RWPE2 (cell line): ENCODE measurements at regions not wholly inside any gene's neighbourhood (a gene's known extent, or its start where the extent isn't known, plus 50 kb on each side); places are given as distances from the start of the nearest gene placed in this dataset.

Source experiments
- ATAC-seq: fragments of 200-7000 bp; cut with Tn5 transposase; 3 replicates; pipeline ENCODE4 v1.9.1; 2021; ENCODE audit warnings: low read depth
- DNase-seq: peaks from one replicate; pipeline ENCODE4 v3.0.0-alpha.2; 2020; ENCODE audit warnings: low spot score
- H3K27ac ChIP-seq: fragments of 450-650 bp; 2 replicates; pipeline ENCODE4 v1.5.1; 2017; ENCODE audit warnings: mild to moderate bottlenecking; ENCODE audit not compliant: poor library complexity, severe bottlenecking
- H3K27me3 ChIP-seq: fragments of 250-450 bp; sonication (Bioruptor Pico); 2 replicates; pipeline ENCODE4 v1.5.1; 2021; ENCODE audit warnings: mild to moderate bottlenecking, moderate library complexity; ENCODE audit not compliant: insufficient read depth, poor library complexity, severe bottlenecking
- H3K36me3 ChIP-seq: fragments of 250-450 bp; sonication (Bioruptor Pico); 2 replicates; pipeline ENCODE4 v1.5.1; 2020; ENCODE audit warnings: low read depth, mild to moderate bottlenecking, moderate library complexity
- H3K4me1 ChIP-seq: fragments of 250-450 bp; sonication (Bioruptor Pico); 2 replicates; pipeline ENCODE4 v1.5.1; 2021; ENCODE audit warnings: mild to moderate bottlenecking, moderate library complexity; ENCODE audit not compliant: insufficient read depth, poor library complexity, severe bottlenecking
- H3K4me3 ChIP-seq: fragments of 250-450 bp; sonication (Bioruptor Pico); 2 replicates; pipeline ENCODE4 v1.5.1; 2021; ENCODE audit warnings: mild to moderate bottlenecking, moderate library complexity; ENCODE audit not compliant: severe bottlenecking
- H3K9me3 ChIP-seq: fragments of 250-450 bp; sonication (Bioruptor Pico); 2 replicates; pipeline ENCODE4 v1.5.1; 2021; ENCODE audit warnings: mild to moderate bottlenecking, moderate library complexity; ENCODE audit not compliant: severe bottlenecking
- TF ChIP-seq, protein P1 (sequence below): fragments of 450-650 bp; IDR thresholded peaks from one replicate; pipeline ENCODE4 v1.5.1; 2017; ENCODE audit warnings: mild to moderate bottlenecking, moderate library complexity; ENCODE audit not compliant: poor library complexity, severe bottlenecking

DNA sequence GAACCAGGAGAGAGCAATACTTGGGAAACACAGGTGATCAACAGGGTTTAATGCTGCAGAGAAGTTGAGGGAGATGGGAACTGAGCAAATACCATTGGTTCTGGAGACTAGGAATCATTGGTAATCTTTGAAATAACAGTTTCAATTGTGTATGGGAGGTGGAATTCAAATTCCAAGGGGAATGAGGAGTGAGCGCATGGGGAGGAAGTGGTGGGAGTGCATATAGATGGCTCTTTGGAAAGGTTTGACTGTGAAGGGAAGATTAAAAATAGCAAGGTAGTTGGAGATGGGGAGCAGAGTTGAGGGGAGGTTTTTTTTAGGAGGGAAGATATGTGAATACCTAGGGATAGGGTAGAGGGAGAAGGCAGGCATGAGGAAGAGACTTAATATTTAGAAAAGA, 51.1 kb upstream of the ROPN1 start:
- Histone ChIP-seq H3K4me3 (no peak overlapping the region), H3K36me3 (no peaks in the 10 kb centered on the region), H3K27ac (no peak overlapping the region), H3K9me3 (no peaks in the 10 kb centered on the region), H3K27me3 (peaks cover 34% of the 10 kb centered on the region), H3K4me1 (no peaks in the 10 kb centered on the region)
- TF ChIP-seq, protein P1, sequence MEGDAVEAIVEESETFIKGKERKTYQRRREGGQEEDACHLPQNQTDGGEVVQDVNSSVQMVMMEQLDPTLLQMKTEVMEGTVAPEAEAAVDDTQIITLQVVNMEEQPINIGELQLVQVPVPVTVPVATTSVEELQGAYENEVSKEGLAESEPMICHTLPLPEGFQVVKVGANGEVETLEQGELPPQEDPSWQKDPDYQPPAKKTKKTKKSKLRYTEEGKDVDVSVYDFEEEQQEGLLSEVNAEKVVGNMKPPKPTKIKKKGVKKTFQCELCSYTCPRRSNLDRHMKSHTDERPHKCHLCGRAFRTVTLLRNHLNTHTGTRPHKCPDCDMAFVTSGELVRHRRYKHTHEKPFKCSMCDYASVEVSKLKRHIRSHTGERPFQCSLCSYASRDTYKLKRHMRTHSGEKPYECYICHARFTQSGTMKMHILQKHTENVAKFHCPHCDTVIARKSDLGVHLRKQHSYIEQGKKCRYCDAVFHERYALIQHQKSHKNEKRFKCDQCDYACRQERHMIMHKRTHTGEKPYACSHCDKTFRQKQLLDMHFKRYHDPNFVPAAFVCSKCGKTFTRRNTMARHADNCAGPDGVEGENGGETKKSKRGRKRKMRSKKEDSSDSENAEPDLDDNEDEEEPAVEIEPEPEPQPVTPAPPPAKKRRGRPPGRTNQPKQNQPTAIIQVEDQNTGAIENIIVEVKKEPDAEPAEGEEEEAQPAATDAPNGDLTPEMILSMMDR, result no peak
- DNase-seq, result no peak
- ATAC-seq, result no peak

DNA sequence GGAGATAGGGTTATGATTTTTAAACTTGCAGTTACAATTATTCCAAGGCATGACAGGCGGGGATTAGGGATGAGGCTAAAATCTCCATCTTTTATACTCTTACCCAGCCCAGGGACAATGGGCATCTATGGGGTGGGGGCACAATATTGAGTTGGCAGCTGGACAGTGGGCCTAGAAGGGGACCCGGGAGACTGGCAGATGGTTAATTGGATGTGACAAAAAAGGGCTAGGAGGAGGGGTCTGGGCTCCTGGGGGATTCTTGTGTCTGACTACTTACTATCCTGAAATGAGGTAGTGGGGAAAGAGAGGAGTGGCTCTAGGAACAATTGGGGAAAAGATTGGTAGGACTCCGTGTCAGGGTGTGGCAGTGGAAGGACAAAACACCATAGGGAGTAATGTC, 53.0 kb upstream of the ROPN1 start:
- DNase-seq (no peak), ATAC-seq (no peak)
- TF ChIP-seq, protein P1, result no peak
- H3K27me3 ChIP-seq, result peaks cover 28% of the 10 kb centered on the region
- H3K36me3 ChIP-seq, result no peaks in the 10 kb centered on the region
- no peak overlapping the region for H3K4me3 ChIP-seq
- H3K9me3 ChIP-seq, result no peaks in the 10 kb centered on the region
- H3K27ac ChIP-seq, result no peak overlapping the region
- no peaks in the 10 kb centered on the region for H3K4me1 ChIP-seq

DNA sequence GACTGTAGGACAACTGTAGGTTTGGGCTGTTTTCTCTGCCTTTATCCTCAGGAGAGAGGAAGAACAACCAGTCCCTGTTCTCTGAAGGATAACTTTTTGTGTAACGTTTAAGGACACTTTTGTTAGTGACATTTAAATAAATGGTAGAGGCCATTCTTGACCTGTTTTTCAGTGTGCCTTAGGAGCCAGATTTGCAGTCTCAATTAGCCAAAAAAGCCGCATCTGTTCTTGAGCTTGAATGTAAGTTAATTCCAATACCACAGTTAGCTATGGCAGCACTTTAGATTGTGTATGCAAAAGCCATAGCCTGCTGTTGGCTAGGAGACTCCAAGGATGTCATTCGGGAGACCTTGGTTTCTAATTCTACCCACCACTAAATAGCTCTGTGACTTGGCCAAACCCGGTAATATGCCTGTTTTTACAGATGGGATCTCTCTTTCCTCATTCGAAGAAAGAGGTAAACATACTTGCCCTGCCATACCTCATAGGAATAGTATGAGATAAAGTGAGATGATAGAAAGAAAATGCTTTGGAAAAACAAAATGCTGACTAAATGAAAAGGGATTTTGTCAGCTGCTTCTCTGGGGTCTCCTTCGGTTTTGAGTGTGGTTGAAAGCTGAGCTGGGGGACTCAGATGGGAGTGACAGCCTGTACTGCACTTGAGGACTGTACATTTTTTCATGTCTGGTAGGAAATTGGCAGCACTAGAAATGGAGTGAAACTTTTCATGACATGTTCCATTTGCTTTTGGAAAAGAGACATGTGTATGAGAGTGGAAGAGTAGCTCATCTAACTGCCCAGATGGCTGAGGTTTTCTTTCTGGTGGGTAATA, 57.3 kb upstream of the ROPN1 start:
- no peak for ATAC-seq
- H3K4me1 ChIP-seq, result no peaks in the 10 kb centered on the region
- TF ChIP-seq, protein P1, result no peak
- no peak for DNase-seq
- H3K27ac ChIP-seq, result no peak overlapping the region
- H3K27me3 ChIP-seq, result peaks cover 37% of the 10 kb centered on the region
- H3K36me3 ChIP-seq, result no peaks in the 10 kb centered on the region
- H3K9me3 ChIP-seq, result no peaks in the 10 kb centered on the region
- H3K4me3 ChIP-seq, result no peak overlapping the region

DNA sequence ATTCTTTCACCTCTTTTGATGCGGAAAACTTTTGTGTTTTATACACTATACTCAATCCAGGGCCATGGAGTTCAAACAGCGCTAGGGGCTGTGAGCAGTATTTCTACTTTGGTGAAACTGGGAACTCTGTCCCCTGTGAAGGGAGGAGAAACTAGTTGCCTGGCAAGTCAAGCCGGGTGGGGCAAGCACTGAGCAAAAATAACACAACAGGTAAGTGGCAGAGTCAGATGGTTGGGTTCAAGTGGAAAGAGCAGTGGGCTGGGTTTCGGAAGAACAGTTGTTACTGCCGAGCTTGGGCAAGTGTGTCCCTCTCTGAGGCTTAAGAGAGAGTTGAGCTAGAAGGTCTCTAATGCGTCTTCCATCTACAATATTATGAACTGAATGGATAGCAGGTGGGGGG, 59.7 kb upstream of the ROPN1 start:
- Histone ChIP-seq H3K27me3 (peaks cover 46% of the 10 kb centered on the region), H3K9me3 (no peaks in the 10 kb centered on the region), H3K4me3 (no peak overlapping the region), H3K4me1 (no peaks in the 10 kb centered on the region), H3K36me3 (no peaks in the 10 kb centered on the region), H3K27ac (no peak overlapping the region)
- DNase-seq (no peak), ATAC-seq (no peak)
- TF ChIP-seq, protein P1, result no peak

DNA sequence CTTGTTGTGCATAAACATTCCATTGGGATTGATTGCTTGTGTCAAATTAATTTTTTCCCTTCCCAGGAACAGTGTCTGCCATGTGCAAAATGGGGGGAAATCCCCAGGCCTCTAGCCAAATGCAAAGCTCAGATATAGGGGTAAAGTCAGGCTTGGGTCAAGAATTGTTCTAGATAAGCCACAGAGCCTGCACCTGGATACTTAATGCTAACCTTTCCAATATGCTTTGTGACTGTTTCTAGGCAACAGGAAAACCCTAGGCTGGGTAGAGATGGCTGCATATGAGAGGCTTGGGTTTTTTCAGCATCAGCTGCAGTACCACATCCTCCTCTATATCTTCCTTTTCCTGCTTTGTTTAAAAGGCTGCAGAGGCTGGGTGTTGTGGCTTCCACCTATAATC, 61.9 kb upstream of the ROPN1 start:
- H3K4me3 ChIP-seq, result no peak overlapping the region
- DNase-seq, result no peak
- no peaks in the 10 kb centered on the region for H3K4me1 ChIP-seq
- no peak for ATAC-seq
- TF ChIP-seq, protein P1, result no peak
- H3K27me3 ChIP-seq, result peaks cover 49% of the 10 kb centered on the region
- H3K27ac ChIP-seq, result no peak overlapping the region
- H3K36me3 ChIP-seq, result no peaks in the 10 kb centered on the region
- H3K9me3 ChIP-seq, result no peaks in the 10 kb centered on the region
